HG03064 (cell line): ENCODE measurements at regions not wholly inside any gene's neighbourhood (a gene's known extent, or its start where the extent isn't known, plus 50 kb on each side); places are given as distances from the start of the nearest gene placed in this dataset.
"Not testable (repeated sequence)": the region's sequence is repeated elsewhere in the genome, so short reads cannot be mapped to it uniquely, and the experiment has no call there.

Source experiments
- ATAC-seq: cut with Tn5 transposase; IDR thresholded peaks from one replicate; pipeline ENCODE4 v1.9.1; 2021; ENCODE audit warnings: low read depth; ENCODE audit not compliant: unreplicated experiment

DNA sequence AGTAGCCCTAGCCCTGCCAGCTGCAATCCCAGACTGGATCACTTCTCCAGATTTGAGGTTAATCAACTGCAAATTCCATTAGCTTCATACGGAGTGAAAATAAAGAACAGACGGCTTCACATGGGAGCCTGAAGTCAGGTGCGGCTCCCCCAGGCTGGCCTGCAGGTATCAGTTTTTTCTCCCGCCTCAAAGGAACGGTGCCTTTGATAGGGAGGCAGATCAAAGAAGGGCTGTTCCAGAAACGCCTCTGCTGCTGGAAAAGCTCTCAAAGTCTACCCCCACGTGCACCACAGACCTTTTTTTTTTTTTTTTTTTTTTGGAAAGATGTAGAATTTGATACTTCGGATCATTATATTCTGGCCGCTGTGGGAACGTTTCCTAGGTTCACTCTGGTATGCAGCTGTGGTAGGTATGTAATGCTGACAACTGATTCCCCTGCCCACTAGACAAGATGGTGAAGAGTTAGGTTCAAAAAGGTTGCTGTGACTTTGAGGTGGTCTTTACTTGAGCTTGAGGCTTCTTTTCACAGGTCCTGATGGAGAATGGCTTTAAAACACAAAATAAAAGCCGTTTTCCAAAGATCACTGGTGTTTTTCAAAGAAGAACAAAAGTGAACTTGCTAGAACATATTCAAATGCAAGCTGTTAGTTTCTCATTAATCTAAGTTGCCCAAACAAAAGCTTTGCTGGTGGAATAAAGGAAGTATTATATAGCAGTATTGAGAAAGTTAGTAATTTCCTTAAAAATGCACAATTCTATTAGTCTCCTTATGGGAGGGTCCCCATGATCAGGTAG, 189.0 kb upstream of the NFIA start:
- no peak for ATAC-seq

DNA sequence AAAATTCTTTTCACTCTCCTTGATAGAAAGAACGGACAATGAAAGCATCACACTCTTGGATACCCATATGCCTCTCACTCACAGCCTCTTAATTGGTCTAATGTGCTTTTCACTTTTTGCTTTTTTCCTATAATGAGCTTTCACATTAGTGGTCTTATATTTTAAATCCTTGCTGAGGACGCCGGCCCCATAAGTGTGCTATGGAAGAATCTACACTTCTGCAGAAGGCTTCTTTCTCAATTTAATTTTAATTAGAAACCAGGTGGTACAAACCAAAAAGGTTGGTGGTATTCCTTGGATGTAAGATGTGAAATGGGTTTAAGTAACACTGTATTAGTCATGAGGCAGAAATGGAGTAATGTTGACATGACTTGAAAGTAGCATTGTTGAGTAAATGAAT, 190.6 kb upstream of the NFIA start:
- no peak for ATAC-seq

DNA sequence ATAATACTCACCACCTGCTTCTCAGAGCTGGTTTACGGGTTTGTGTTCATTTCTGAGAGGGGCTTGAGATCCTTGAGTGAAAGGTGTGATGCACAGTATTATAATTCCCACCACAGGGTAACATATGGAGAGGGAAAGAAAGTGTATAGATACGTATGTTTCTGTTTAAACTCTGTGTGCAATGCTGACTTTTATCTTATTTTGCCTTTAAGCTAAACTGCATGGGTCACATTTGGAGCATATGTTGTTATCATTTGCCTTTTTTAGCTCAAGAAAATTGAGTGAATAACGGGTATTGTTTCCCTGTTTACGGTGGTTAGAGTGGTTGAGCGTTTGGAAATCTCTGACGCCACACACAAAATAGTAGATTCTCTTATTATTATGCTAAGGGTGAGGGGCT, 191.1 kb upstream of the NFIA start:
- ATAC-seq, result no peak

DNA sequence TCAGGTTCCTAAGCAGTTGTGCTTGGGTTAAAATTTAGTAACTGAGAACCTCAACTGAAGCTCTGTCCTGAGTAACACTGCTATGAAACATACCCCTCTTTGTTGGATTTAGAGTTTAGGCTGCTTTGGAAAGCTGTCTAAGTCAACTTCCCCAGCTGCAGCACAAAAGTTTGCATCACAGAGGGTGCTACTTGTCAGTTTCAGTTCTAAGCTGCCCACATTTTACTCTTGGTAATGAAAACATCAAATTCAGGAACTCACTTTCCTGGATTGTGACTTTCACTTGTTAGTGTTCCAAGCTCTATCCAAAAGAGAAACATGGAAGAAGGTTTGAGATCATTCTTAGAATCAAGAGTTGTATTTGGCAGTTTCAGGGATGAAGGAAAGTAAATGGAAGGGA, 191.7 kb upstream of the NFIA start:
- ATAC-seq, result no peak

DNA sequence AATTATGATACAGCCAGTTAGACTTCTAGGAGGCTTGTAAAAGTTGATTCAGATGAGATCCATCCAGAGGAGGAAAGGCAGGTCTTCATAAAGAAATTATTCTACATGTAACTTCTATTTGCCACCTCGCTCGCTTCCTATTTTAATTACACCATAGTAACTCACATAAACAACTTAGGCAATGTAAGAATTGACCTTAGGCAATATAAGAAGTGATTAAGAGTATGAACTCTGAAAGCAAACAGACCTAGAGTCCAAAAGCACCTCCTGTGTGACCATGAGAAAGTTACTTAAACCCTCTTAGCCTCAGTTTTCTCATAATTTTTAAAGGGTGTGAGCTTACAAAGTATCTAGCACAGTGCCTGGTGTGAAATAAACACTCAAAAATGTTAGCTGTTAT, 192.7 kb upstream of the NFIA start:
- ATAC-seq, result no peak

DNA sequence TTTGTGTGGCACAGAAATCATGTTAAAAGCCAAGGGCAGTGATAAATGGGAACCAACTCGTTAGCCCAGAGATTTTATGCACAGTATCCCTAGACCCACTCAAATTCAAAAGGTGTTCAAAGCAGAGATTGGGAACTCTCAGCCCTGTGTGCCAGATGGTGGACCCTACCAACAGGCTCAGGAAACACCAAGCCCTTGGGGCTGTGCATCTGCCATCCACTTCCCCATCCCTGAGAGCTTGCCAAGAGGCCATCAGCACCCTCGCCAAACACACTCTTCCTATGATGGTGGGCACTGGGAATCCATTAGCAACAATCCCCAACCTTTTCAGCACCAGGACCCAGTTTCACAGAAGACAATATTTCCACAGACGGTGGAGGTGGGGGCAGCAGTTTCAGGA, 194.2 kb upstream of the NFIA start:
- ATAC-seq, result no peak

DNA sequence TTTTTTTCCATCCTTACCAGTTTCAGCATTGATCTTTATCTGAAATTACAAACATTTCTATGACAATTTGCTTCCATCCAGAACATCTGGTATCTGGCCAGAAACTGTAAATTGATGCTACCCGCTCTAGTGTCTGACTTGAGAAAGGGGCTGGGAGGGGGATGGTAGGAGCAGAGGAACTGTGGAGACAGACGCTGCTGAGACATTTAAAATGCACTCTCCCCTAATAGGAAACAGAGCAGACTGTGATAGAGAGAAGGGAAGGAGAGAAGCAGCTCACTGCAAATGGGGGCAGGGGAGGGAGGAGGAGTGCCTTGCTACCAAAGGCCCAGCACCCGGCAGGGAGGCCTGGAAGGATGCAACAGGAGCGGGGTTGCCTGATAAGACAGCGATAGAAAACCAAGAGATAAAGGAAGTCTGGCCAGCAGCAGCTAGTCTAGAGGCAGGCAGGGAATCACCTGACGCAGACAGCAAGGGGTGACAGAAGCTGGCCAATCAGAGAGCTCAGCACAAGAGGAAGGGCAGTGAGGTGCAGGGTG, 195.5 kb upstream of the NFIA start:
- no peak for ATAC-seq

DNA sequence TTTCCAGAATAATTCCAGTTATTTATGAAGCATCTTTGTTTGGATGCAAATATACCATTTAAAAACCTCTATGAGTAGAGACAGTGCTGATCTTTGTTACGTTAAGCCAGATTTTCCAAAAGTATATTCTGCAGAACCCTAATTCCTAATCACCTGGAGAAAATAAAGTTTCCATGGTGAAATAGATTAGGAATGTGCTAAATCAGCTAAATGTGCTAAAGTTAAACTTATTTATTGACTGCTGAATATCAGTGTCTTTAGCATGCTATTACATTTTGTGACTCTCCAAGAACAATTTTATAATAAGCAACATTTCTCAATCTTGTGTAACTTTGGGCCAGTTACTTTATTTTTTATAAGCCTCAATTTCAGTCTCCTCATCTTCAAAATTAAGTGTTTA, 196.3 kb upstream of the NFIA start:
- no peak for ATAC-seq

DNA sequence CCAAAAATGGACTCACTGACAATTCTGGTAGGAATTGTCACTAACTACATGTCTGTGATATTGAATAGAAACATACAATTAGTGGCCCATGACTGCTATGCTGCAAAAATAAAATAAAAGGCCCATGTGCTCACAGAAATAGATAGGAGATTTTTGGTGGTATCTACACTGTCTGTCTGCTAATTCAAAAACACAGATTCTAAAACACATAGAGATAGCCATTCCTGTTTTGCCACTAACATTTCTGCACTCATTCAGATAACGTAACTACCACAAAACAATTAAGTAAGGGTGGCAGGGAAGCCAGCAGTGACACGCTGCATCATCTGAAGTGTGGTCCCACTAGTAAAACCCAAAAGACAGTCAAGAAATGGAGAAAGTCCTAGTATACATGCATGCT, 202.2 kb upstream of the NFIA start:
- no peak for ATAC-seq

DNA sequence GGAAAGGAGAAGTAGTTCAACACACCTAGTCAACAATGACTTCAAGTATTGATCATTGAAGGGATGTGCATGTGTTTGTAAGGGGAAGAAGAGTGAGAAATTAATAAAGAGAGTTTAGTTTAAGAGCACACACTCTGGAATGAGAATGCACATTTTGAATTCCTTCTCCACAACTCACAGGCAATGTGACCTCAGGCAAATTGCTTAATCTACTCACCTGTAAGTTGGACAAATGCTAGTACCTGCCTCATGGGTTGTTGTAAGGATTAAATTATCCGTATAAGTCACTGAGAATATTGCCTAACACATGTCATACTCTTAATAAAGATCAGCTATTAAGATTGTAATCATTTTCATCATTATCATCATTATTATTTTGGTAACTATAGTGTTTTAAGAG, 204.0 kb upstream of the NFIA start:
- no peak for ATAC-seq

DNA sequence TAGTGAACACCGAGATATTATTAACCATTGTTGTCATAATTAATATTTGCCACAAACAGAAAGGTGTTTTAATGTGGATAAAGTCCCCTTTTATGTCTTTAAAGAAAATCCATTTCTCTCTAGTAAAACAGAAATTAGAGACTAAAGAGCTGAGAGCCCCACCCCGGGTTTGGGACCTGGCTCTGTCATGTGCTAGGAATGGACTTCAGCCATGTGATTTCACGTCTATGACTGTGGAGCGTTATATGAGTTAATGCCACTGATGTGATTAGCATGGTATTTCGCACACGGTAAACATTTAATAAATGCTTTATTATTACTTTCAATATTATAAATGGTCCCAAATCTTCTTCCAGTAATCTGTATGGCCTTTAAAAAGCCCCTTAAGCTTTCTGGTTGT, 205.0 kb upstream of the NFIA start:
- ATAC-seq, result no peak

DNA sequence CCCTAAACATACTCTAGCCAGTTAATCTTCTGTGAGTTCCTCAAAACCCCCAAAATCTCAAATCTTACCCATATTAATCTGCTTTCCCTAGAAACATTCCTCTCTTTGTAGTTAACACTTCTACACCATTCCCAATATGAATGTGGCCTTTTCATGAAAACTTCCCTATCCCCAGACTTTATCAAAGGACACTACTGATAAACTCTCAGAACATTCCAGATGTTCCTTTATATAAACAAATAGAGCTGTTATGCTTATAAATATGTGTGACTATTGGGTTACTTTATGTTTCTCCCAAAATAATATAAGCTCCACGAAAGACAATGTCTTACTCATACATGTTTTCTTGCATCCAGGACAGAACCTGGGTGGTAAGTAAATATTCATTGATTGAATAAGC, 205.4 kb upstream of the NFIA start:
- ATAC-seq, result no peak

DNA sequence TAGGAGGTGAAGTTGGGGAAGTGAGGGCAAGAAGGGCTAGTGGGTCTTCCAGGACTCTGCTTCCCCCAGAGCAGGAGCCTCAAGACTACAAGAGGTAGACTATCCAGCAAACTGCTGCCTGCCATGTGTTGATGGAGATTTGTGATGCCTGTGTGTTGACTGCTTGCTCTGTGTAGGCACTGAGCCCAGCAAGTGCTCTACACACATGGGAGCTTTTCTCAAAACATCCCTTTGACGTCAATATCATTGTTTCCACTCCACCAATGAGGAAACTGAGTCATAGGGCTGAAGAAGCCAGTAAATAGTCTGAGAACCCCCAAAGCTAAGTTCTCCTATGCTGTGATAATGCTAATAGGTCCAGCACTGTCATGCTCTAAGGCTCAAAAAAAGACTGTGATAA, 207.2 kb upstream of the NFIA start:
- no peak for ATAC-seq

DNA sequence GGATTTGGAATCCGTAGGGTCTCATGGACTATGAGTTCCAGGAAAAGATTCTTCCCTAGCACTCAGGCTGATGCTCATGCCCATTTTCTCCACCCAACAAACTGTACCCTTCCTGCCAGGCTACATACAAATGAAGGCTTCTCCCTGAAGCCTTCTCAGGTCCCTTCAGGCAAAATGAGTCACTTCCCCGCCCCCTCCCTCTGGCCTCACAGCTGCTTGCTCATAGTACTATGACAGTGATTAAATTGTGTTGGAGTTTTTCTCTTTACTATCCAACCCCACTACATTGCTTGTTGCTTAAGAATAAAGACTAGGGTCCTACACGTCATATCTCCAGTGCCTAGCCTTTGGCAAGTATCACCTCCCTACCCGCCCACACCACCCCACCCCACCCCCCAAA, 207.6 kb upstream of the NFIA start:
- ATAC-seq, result no peak

DNA sequence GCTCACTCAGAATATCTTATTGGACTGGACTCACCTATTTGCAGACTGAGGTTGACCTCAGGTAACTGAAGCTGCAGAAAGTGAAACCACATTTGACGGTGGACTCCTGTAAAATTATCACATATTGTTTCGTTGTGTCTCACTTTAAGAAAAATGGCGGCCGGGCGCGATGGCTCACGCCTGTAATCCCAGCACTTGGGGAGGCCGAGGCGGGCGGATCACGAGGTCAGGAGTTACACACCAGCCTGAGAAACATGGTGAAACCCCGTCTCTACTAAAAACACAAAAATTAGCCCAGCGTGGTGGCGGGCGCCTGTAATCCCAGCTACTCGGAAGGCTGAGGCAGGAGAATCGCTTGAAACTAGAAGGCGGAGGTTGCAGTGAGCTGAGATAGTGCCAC, 209.0 kb upstream of the NFIA start:
- not testable (repeated sequence) for ATAC-seq

DNA sequence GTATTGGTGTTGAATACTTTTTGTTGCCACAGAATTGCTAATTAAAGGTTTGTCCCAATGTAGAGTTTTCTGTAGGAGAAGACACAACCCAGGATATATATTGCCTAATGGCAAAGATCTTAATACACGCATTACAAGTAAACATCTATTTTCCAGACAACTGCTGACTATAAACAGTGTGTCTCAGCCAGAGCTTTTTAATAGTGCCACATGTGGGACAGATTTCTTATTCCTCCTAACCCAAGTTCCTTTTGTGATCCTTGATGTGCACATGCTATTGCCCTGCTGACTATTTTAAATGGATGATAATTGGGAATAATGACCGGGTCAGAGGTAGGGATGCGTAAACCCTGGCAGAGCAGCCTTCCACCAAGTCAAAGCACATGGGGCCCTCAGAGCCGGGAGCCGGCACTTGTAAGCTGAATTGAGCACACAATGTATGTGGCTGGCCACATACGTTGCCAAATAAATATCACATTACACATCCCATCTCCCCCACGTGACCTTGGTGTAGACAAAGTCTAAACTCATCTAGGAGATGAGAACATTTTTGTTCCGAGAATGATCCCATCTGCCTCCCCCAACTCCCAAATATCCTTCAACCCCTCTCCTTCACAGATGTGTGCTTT, 209.8 kb upstream of the NFIA start:
- no peak for ATAC-seq

DNA sequence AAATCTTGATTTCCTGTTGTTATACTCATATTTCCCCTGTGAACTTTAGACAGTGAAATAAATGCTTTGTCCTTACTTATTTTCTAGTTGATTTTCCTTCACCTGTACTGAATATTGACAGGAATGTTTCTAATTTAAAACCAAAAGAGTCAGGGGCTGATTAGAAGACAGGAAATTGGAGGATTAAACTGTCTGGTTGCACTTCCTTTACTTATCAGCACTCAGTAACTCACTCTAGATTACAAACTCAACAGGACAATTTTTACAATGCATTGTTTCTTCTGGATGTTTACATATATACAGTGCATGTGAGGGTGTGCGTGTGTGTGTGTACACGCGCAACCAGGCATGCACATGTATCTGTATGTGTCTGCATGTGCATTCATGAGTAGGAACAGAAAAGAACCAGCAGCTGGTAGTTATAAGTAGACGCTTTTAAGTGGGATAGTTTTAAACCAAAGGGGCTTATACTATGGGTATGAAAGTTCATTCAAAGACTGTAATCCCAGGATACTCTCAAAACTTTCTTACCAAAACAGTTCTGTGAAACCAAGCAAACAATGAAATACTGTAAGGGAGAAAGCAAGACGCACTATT, 212.0 kb upstream of the NFIA start:
- ATAC-seq, result no peak

DNA sequence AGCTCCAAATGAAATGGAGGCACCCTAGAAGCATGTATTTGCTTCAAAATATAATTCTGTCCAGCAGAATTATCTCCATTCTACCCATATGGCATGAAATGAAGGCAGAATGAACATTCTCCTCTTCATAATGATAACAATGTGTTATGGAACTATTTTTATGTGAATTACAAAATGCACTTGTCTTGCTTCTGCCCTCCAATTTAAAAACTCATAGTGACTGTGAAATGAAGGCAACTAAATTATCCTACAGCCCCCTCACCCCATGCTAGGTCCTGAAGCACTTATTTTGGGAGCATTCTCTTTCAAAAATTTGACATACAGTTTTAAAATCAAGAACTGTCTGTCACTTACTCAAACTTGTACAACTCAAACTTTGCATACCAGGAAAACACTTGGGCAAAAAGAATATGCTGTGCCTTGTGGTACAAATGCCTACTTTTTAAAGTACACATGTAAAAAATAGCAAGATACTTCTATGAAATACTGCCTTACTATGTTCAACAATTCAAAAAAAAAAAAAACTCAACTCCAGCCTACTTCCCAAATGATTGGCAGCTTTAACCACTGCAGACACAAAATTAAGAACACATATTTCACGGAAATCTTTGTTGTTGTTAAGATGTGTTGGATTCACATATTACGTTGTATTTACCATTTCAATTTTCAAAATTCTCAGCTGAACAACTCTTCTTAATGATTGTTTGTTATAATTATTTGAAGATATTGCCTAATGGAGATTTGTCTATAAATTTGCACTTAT, 213.3 kb upstream of the NFIA start:
- ATAC-seq, result no peak

DNA sequence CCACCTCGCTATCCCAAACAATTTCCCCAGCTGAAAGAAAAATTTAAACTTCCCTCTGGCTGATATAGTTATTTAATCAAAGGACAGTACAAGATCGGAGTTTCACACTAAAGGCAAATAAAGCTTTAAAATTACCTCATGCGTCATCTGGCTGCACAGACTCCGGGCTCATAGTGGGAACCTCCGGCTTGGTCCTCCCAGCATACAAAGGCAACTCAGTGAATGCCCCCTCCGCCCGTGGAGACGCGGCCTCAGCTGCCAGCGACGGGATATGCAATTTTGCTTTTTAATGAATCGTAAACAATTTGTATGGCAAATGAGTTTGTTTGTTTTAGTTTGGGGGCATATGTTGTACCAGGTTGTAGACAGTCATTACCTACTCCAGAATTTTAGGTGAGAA, 214.6 kb upstream of the NFIA start:
- no peak for ATAC-seq

DNA sequence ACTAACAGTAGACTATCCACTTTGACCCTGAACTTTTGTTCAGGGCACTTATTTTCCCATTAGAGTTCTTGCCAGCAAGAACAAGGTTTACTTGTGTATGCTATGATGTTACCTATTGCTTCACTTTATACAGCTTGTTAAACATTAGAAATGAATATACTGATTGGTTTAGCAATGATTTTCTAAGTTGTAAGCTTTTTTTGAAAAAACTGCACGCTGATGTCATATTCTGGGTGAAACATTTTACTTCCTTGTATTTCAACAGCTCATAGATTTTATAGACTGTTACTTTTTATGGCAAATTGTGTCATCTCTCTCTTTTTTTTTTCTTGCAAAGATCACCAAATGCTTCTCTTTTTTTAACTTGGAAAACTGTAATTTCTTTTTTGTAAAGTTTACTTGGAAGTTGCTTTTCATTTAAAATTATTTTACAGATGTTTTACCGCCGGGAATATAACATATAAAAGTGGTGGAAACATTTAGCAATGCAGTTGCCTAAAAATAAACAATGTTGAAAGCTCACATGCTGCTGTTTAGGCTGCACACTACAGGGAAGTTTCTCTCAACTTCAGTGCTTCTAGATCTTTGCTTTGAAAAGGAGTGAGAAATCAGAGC, 215.3 kb upstream of the NFIA start:
- ATAC-seq, result no peak
